ENCODE measurements at regions not wholly inside any gene's neighbourhood (a gene's known extent, or its start where the extent isn't known, plus 50 kb on each side); places are given as distances from the start of the nearest gene placed in this dataset.

- FAIRE-seq (no peak), DNase-seq (ENCODE audit: insufficient read length, low spot score) (no peak)
- TF ChIP-seq CTCF (IDR thresholded peaks at IDR 0.05; ENCODE audit: insufficient read depth, missing control alignments), result no peak
Measured at GRCh38 chr12:132410296-132410625, 79.7 kb upstream of the FBRSL1 start.

- no peak for FAIRE-seq
Measured at GRCh38 chr12:132409495-132410295, 80.3 kb upstream of the FBRSL1 start.

GRCh38 chr12:132408626-132409494 is 79.5 kb upstream of the GALNT9 start:
- DNase-seq (ENCODE audit: insufficient read length, low spot score) (no peak), FAIRE-seq (no peak)
- no peak for TF ChIP-seq CTCF (IDR thresholded peaks at IDR 0.05; ENCODE audit: insufficient read depth, missing control alignments)

More at GRCh38 chr12:132409495-132410295, 80.3 kb upstream of the FBRSL1 start:
- TF ChIP-seq CTCF (IDR thresholded peaks at IDR 0.05; ENCODE audit: insufficient read depth, missing control alignments), result no peak
- no peak for DNase-seq (ENCODE audit: insufficient read length, low spot score)

GRCh38 chr12:132407992-132408391 is 78.6 kb upstream of the GALNT9 start:
- DNase-seq (ENCODE audit: insufficient read length, low spot score) (no peak), FAIRE-seq (no peak)

GRCh38 chr12:132407451-132407961 is 78.1 kb upstream of the GALNT9 start:
- FAIRE-seq (no peak), DNase-seq (ENCODE audit: insufficient read length, low spot score) (no peak)
- TF ChIP-seq CTCF (IDR thresholded peaks at IDR 0.05; ENCODE audit: insufficient read depth, missing control alignments), result no peak

More at GRCh38 chr12:132407992-132408391, 78.6 kb upstream of the GALNT9 start:
- TF ChIP-seq CTCF (IDR thresholded peaks at IDR 0.05; ENCODE audit: insufficient read depth, missing control alignments), result no peak

GRCh38 chr12:132406493-132407450 is 77.4 kb upstream of the GALNT9 start:
- DNase-seq (ENCODE audit: insufficient read length, low spot score) (no peak), FAIRE-seq (no peak)
- TF ChIP-seq CTCF (IDR thresholded peaks at IDR 0.05; ENCODE audit: insufficient read depth, missing control alignments), result no peak

Data from D721Med (cell line).